GM10266 (cell line): ENCODE measurements at regions not wholly inside any gene's neighbourhood (a gene's known extent, or its start where the extent isn't known, plus 50 kb on each side); places are given as distances from the start of the nearest gene placed in this dataset.

Source experiments
- DNase-seq: peaks from one replicate; pipeline ENCODE4 v3.0.0; 2012; ENCODE audit errors: extremely low spot score
- TF ChIP-seq, protein P1 (sequence below): IDR thresholded peaks from 2 replicates; pipeline ENCODE4 v1.5.1; 2012; ENCODE audit warnings: mild to moderate bottlenecking, low read depth; ENCODE audit not compliant: control insufficient read depth, insufficient read depth; ENCODE audit errors: missing control alignments

DNA sequence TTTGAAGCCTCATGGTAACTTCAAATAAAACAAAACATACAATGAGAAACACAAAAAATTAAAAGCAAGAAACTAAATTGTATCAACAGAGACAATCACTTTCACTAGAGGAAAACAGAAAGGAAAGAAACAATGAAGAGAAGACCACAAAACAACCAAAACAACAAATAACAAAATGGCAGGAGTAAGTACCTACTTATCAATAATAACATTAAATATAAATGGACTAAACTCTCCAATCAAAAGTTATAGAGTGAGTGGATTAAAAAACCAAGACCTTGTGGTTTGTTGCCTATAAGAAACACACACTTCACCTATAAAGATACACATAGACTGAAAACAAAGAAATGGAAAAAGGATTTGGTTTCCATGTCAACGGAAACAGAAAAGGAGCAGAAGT is 830.1 kb upstream of the TMEFF2 start:
- no peak for DNase-seq
- TF ChIP-seq, protein P1, sequence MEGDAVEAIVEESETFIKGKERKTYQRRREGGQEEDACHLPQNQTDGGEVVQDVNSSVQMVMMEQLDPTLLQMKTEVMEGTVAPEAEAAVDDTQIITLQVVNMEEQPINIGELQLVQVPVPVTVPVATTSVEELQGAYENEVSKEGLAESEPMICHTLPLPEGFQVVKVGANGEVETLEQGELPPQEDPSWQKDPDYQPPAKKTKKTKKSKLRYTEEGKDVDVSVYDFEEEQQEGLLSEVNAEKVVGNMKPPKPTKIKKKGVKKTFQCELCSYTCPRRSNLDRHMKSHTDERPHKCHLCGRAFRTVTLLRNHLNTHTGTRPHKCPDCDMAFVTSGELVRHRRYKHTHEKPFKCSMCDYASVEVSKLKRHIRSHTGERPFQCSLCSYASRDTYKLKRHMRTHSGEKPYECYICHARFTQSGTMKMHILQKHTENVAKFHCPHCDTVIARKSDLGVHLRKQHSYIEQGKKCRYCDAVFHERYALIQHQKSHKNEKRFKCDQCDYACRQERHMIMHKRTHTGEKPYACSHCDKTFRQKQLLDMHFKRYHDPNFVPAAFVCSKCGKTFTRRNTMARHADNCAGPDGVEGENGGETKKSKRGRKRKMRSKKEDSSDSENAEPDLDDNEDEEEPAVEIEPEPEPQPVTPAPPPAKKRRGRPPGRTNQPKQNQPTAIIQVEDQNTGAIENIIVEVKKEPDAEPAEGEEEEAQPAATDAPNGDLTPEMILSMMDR = no peak

DNA sequence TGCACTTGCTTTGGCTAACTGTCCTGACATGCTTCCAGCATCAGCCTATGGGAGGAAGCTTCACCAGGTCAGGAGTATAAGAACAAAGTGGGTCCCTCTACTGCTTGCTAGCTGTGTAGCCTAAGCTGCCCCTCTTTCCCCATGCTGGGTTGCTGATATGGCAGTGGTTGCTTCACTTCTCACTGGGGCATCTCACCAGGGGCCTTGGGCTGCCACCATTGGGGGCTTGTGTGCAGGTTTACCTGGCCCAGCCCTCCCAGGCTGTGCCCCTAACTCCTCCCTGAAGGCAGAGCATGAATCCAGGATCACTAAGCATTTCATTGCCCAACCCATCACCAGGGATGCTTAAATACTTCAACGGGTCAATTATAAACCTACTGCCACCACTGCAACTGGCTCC is 817.1 kb upstream of the TMEFF2 start:
- no peak for DNase-seq
- TF ChIP-seq, protein P1 = no peak

DNA sequence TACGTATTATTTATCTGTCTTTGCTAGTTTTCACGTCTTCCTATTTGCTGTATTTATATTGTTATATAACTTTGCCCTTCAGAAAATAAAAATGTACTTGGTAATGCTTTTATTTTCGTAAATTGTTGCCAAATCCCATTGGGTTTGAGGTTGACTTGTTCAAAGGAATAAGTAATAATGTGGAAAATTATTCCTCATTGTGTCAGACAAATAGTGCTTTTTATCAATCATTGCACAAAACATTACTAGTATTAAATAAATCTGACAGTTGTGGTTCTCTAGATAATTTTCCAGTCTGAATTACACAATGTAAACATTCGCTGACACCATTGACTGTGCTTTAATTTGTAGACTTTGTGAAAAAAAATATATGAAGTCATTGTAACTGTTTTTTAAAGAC is 798.3 kb upstream of the TMEFF2 start:
- TF ChIP-seq, protein P1 = no peak

DNA sequence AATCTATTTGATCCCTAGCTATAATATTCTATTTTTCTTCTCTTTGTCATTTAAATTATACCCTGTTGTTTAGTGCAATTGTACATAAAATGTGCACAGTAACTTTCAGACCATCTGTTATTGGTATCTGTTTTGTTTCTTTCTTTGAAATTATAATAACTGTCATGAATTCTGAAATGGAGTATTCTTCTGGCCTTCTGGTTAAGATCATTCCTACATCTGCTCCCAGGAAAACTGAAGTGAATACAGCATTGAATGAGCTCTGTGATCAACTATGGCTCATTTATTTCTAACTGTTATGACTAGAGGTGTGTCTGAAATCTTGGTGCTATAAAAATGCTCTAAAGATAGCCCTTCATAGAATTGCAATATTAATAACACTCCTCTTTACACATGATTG is 788.4 kb upstream of the TMEFF2 start:
- no peak for DNase-seq
- TF ChIP-seq, protein P1 = no peak

More for the DNA sequence above, 798.3 kb upstream of the TMEFF2 start:
- no peak for DNase-seq

DNA sequence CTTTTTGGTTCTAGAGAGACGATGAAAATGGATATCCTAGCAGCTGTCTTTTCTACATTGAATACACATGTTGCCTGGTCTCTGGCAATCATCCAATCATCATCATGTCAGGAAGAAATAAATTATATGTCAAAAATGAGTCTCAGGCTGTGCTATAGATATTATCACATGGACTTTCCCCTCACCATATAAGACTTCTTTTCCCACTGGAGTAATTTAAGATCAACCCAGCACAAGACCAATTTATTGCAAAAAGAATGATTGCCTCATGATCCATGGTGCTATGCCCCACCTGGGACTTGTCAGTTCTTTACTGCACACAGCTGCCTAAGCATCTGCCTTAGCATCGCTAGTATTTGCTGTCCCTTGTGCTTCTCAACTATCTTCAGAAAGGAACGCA is 783.7 kb upstream of the TMEFF2 start:
- DNase-seq = no peak
- TF ChIP-seq, protein P1 = no peak

DNA sequence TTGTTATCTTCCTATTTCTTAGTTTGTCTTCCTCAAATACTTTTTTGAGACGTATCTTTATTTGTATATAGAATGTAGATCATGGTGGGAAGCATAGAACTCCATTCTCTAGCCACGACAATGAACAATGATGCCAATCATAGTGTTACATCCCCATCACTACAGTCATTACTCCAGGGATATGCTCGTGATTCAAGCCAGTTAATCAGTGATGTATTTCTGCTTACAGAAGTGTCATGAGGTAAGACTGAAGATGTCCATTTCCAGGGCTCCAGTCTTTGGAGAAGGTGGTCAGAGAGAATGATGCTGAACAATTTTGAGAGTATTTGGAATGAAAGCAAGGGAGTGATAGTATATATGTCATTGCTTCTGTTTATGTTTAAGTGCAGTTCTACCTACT is 777.2 kb upstream of the TMEFF2 start:
- no peak for DNase-seq
- TF ChIP-seq, protein P1 = no peak

DNA sequence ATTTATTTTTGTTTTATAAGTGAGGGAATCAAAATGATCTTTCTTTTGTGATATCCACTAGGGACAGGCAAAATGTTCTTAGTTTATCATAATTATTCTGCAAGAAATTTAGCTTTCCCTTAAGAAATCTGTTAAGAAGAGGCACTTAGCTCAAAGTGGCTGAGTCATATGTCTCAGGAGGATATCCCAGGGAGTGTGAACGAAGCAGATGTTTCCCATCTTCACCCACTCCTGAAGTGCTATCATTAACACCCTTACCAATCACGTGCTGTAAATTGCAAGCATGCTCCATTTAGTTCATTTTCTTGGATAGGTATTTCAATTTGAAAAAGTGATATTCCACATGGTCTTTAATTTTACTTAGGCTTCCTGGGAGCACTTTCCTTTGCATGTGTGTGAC is 774.3 kb upstream of the TMEFF2 start:
- TF ChIP-seq, protein P1 = no peak
- DNase-seq = no peak
